DOHH2 (cell line): ENCODE measurements at regions not wholly inside any gene's neighbourhood (a gene's known extent, or its start where the extent isn't known, plus 50 kb on each side); places are given as distances from the start of the nearest gene placed in this dataset.

ENCODE experiments used
- H3F3A ChIP-seq: fragments of 200-600 bp; sonication (generic), shearing (Covaris generic); 2 replicates; pipeline ENCODE4 v1.6.0; 2016; ENCODE audit warnings: antibody characterized with exemption, mild to moderate bottlenecking; ENCODE audit not compliant: control insufficient read depth, insufficient read depth
- H3K27ac ChIP-seq: fragments of 200-600 bp; sonication (generic); 2 replicates; pipeline ENCODE4 v1.5.1; 2014; ENCODE audit warnings: low read depth, mild to moderate bottlenecking, low read length, moderate library complexity
- H3K27me3 ChIP-seq: fragments of 200-600 bp; sonication (generic); 2 replicates; pipeline ENCODE4 v1.6.1; 2014; ENCODE audit warnings: mild to moderate bottlenecking, low read length, mixed read lengths; ENCODE audit not compliant: control insufficient read depth
- H3K36me3 ChIP-seq: fragments of 200-600 bp; sonication (generic); 2 replicates; pipeline ENCODE4 v1.6.1; 2014; ENCODE audit warnings: mild to moderate bottlenecking, low read length, moderate library complexity, mixed read lengths; ENCODE audit not compliant: control insufficient read depth
- H3K4me1 ChIP-seq: fragments of 200-600 bp; sonication (generic); 2 replicates; pipeline ENCODE4 v1.6.1; 2014; ENCODE audit warnings: mild to moderate bottlenecking, low read length, mixed read lengths; ENCODE audit not compliant: control insufficient read depth
- H3K4me2 ChIP-seq: fragments of 200-600 bp; sonication (generic); 2 replicates; pipeline ENCODE4 v1.6.0; 2014; ENCODE audit warnings: mild to moderate bottlenecking, low read length, moderate library complexity
- H3K4me3 ChIP-seq: fragments of 200-600 bp; sonication (generic); 2 replicates; pipeline ENCODE4 v1.5.1; 2014; ENCODE audit warnings: mild to moderate bottlenecking, low read length, mixed read lengths
- H3K79me2 ChIP-seq: fragments of 200-600 bp; sonication (generic); 2 replicates; pipeline ENCODE4 v1.6.1; 2014; ENCODE audit warnings: mild to moderate bottlenecking, low read length, mixed read lengths; ENCODE audit not compliant: control insufficient read depth
- H3K9me2 ChIP-seq: fragments of 200-600 bp; sonication (generic); replicated peaks from 2 replicates; pipeline ENCODE4 v1.6.1; 2014; ENCODE audit warnings: mild to moderate bottlenecking, low read length, mixed read lengths; ENCODE audit not compliant: control insufficient read depth
- H3K9me3 ChIP-seq: fragments of 200-600 bp; sonication (generic); 2 replicates; pipeline ENCODE4 v1.6.1; 2014; ENCODE audit warnings: antibody characterized with exemption, low read length, mixed read lengths; ENCODE audit not compliant: control insufficient read depth, insufficient read depth
- H4K20me1 ChIP-seq: fragments of 200-600 bp; sonication (generic); 2 replicates; pipeline ENCODE4 v1.6.0; 2014; ENCODE audit warnings: low read depth, mild to moderate bottlenecking, antibody characterized with exemption, low read length, moderate library complexity; ENCODE audit not compliant: control insufficient read depth, insufficient read depth
- CTCF ChIP-seq: fragments of 200-600 bp; sonication (generic); IDR thresholded peaks from one replicate; pipeline ENCODE4 v1.5.1; 2014; ENCODE audit warnings: antibody characterized with exemption, mild to moderate bottlenecking, low read depth, low read length; ENCODE audit not compliant: poor library complexity, severe bottlenecking
- EZH2phosphoT487 ChIP-seq: fragments of 200-600 bp; sonication (generic); IDR thresholded peaks from 2 replicates; pipeline ENCODE4 v1.6.1; 2017; ENCODE audit warnings: borderline replicate concordance, mild to moderate bottlenecking, antibody characterized with exemption, low read length, moderate library complexity, mixed read lengths

GRCh38 chr12:107437954-107438353 is 247.6 kb upstream of the PWP1 start:
- no peaks in the 10 kb centered on the region for H3F3A ChIP-seq
- H3K79me2 ChIP-seq: no peaks in the 10 kb centered on the region
- H3K9me2 ChIP-seq: no peaks in the 10 kb centered on the region
- no peaks in the 10 kb centered on the region for H3K9me3 ChIP-seq
- H3K36me3 ChIP-seq: no peaks in the 10 kb centered on the region
- H3K4me1 ChIP-seq: no peaks in the 10 kb centered on the region
- no peak overlapping the region for H3K4me2 ChIP-seq
- TF ChIP-seq CTCF (no peak), EZH2phosphoT487 (no peak)
- peaks cover 2% of the 10 kb centered on the region; the same call in 1 of the 2 replicates for H3K27me3 ChIP-seq
- no peaks in the 10 kb centered on the region for H4K20me1 ChIP-seq
- H3K27ac ChIP-seq: no peak overlapping the region
- no peak overlapping the region for H3K4me3 ChIP-seq

GRCh38 chr12:107439026-107439738 is 246.4 kb upstream of the PWP1 start:
- no peaks in the 10 kb centered on the region for H3K4me1 ChIP-seq
- TF ChIP-seq EZH2phosphoT487 (no peak), CTCF (no peak)
- no peak overlapping the region for H3K27ac ChIP-seq
- no peaks in the 10 kb centered on the region for H3K9me3 ChIP-seq
- no peaks in the 10 kb centered on the region for H3K36me3 ChIP-seq
- no peaks in the 10 kb centered on the region for H3K79me2 ChIP-seq
- H3K9me2 ChIP-seq: no peaks in the 10 kb centered on the region
- H3K4me2 ChIP-seq: no peak overlapping the region
- H3K4me3 ChIP-seq: no peak overlapping the region
- H3K27me3 ChIP-seq: peaks cover under 1% of the 10 kb centered on the region; the same call in 1 of the 2 replicates
- no peaks in the 10 kb centered on the region for H3F3A ChIP-seq
- H4K20me1 ChIP-seq: no peaks in the 10 kb centered on the region

- H3K27ac ChIP-seq: no peak overlapping the region
- no peaks in the 10 kb centered on the region for H3K79me2 ChIP-seq
- H3K4me3 ChIP-seq: no peak overlapping the region
- H3K4me1 ChIP-seq: no peaks in the 10 kb centered on the region
- H3K9me2 ChIP-seq: no peaks in the 10 kb centered on the region
- no peaks in the 10 kb centered on the region for H3K27me3 ChIP-seq
- TF ChIP-seq CTCF (no peak), EZH2phosphoT487 (no peak)
- H4K20me1 ChIP-seq: no peaks in the 10 kb centered on the region
- no peaks in the 10 kb centered on the region for H3K36me3 ChIP-seq
- H3F3A ChIP-seq: no peaks in the 10 kb centered on the region
- no peaks in the 10 kb centered on the region for H3K9me3 ChIP-seq
- no peak overlapping the region for H3K4me2 ChIP-seq
These were observed 245.0 kb upstream of the PWP1 start for GRCh38 chr12:107440606-107441005.
